Duodenal mucosa (tissue), 2 donors: ENCODE measurements at regions not wholly inside any gene's neighbourhood (a gene's known extent, or its start where the extent isn't known, plus 50 kb on each side); places are given as distances from the start of the nearest gene placed in this dataset.

Experiments
- H3K27ac ChIP-seq: one replicate; pipeline ENCODE4 v1.7.0; 2013; ENCODE audit warnings: low read depth, low read length
- H3K27me3 ChIP-seq, 2 donors: one replicate each; pipeline ENCODE4 v1.7.0; 2013; ENCODE audit warnings: low read length in 2 of 2, control low read depth in 1 of 2; ENCODE audit not compliant: insufficient read depth in 2 of 2, control insufficient read depth in 1 of 2
- H3K36me3 ChIP-seq, 2 donors: one replicate each; pipeline ENCODE4 v1.7.0; 2013; ENCODE audit warnings: low read length in 2 of 2, control low read depth in 1 of 2; ENCODE audit not compliant: insufficient read depth in 2 of 2, control insufficient read depth in 1 of 2
- H3K4me1 ChIP-seq, 2 donors: one replicate each; pipeline ENCODE4 v1.7.0; 2013; ENCODE audit warnings: low read length in 2 of 2, control low read depth in 1 of 2; ENCODE audit not compliant: insufficient read depth in 2 of 2, control insufficient read depth in 1 of 2
- H3K4me3 ChIP-seq, 2 donors: one replicate each; pipeline ENCODE4 v1.7.0; 2013; ENCODE audit warnings: low read length in 2 of 2, low read depth in 1 of 2
- H3K9ac ChIP-seq, 2 donors: one replicate each; pipeline ENCODE4 v1.7.0; 2013; ENCODE audit warnings: low read length in 2 of 2, low read depth in 1 of 2
- H3K9me3 ChIP-seq, 2 donors: one replicate each; pipeline ENCODE4 v1.7.0; 2013; ENCODE audit warnings: low read length in 2 of 2, control low read depth in 1 of 2; ENCODE audit not compliant: control insufficient read depth in 1 of 2

GRCh38 chr2:52658598-52658997, 1109.0 kb upstream of the CHAC2 start:
- H3K9me3 ChIP-seq: peaks cover 2 to 7% of the 10 kb centered on the region in 2 donors
- no peaks in the 10 kb centered on the region for H3K27me3 ChIP-seq
- no peaks in the 10 kb centered on the region for H3K4me1 ChIP-seq
- H3K4me3 ChIP-seq: no peak overlapping the region
- no peaks in the 10 kb centered on the region for H3K36me3 ChIP-seq
- no peak overlapping the region for H3K9ac ChIP-seq
- H3K27ac ChIP-seq: no peak overlapping the region

DNA sequence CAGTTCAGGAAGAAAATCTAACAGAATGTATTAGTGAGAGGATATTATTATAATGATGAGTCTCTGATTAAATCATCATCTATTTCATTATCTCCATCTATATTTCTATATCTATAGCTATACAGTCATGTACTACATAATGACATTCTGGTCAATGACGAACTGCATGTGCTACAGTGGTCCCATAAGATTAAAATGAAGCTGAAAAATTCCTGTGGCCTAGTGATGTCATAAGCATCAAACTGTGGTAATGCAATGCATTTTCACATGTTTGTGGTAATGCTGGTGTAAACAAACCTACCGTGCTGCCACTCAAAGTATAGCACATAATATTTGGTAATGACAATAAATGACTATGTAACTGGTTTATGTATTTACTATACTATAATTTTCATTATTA, 1127.9 kb upstream of the CHAC2 start:
- no peak overlapping the region for H3K4me3 ChIP-seq
- H3K9me3 ChIP-seq: peaks cover 0 to 5% of the 10 kb centered on the region in 2 donors
- H3K27me3 ChIP-seq: no peaks in the 10 kb centered on the region
- H3K9ac ChIP-seq: no peak overlapping the region
- H3K4me1 ChIP-seq: no peaks in the 10 kb centered on the region
- no peak overlapping the region for H3K27ac ChIP-seq
- H3K36me3 ChIP-seq: no peaks in the 10 kb centered on the region

GRCh38 chr2:52632543-52632942, 1135.1 kb upstream of the CHAC2 start:
- Histone ChIP-seq H3K9me3 (peaks cover 3 to 4% of the 10 kb centered on the region in 2 donors), H3K27me3 (no peaks in the 10 kb centered on the region), H3K27ac (no peak overlapping the region), H3K4me3 (no peak overlapping the region), H3K9ac (no peak overlapping the region), H3K36me3 (no peaks in the 10 kb centered on the region), H3K4me1 (no peaks in the 10 kb centered on the region)

DNA sequence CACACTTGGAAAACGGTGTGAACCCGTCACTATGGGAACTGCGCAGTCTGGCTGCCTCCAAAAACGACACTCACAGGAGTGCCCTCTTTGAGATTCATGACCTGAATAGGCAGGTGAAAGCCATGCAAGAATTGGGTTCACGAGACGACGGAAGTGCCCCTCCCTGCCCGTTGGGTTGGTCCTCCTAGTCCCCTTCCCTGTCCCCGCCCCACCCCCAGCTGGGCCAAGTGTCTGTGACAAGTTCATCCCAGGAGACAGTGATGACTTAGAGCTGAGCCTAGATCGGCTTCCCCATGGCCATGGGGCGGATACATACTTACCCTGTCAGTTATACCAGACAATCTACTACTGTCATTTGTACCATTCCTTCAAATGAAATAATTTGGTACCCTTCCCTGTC, 1137.7 kb upstream of the CHAC2 start:
- Histone ChIP-seq H3K4me3 (no peak overlapping the region), H3K27ac (no peak overlapping the region), H3K27me3 (no peaks in the 10 kb centered on the region), H3K36me3 (no peaks in the 10 kb centered on the region), H3K9ac (no peak overlapping the region), H3K4me1 (no peaks in the 10 kb centered on the region), H3K9me3 (peaks cover 3 to 4% of the 10 kb centered on the region in 2 donors)

DNA sequence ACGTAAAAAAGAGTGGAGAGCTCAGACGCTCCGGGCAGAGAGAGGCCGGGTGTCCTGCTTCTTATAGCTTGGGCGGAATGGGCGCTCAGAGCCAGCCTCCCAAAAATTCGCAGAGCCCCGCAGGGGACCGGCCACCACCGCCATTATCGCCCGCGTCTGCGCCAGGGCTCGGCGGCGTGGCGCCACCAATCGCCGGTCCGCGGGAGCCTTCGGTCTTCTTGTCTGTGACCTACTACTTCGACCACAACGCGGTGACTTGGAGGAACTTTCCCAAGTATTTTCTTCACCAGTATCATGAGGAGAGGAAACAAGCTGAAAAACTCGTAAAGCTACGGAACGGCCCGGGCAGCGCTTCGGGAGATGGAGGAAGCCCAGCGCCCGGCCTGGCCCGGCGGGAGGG, 1138.1 kb upstream of the CHAC2 start:
- Histone ChIP-seq H3K4me3 (no peak overlapping the region), H3K27ac (no peak overlapping the region), H3K9ac (no peak overlapping the region)

DNA sequence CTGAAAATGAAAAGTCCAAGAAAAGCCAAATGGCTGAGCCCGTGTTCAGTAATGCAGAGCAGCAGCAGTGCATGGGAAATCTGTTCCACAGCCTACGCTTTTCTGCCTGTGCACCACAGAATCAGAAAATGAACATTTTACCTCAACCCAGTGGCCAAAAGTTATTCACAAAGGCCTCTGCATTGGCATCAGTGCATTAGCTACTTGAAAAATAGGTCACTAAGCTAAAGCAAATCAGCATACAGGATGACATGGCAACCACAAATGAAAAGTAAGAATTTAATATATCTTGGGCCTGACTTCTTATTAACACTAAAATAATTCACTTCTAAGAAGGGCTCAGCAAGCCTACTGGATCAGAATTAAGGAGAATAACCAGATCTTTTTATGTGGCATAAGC, 1145.3 kb upstream of the CHAC2 start:
- Histone ChIP-seq H3K9ac (no peak overlapping the region), H3K36me3 (no peaks in the 10 kb centered on the region), H3K27me3 (no peaks in the 10 kb centered on the region), H3K9me3 (no peaks in the 10 kb centered on the region), H3K4me1 (no peaks in the 10 kb centered on the region), H3K27ac (no peak overlapping the region), H3K4me3 (no peak overlapping the region)

More for the DNA sequence above, 1138.1 kb upstream of the CHAC2 start:
- no peaks in the 10 kb centered on the region for H3K4me1 ChIP-seq
- H3K36me3 ChIP-seq: no peaks in the 10 kb centered on the region
- H3K27me3 ChIP-seq: no peaks in the 10 kb centered on the region
- H3K9me3 ChIP-seq: peaks cover 3 to 4% of the 10 kb centered on the region in 2 donors

DNA sequence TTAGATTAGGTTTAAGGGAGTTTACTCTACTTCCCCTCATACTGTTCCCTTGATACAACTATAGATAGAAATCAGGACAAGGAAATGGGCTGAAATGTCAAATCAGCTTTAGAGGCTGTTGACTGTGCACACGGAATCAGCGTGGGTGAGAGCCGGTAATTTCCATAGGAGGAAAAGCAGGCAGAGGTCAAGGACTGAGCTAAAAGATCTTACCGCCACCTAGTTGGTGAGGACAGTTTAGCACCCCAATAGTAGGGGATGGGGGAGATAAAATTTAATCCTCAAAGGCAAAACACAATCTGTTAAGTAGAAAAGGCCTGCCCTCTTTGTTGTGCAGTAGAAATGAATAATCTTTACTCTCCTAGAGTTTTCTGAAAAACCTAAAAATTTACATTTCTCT, 1154.5 kb upstream of the CHAC2 start:
- Histone ChIP-seq H3K4me3 (no peak overlapping the region), H3K27me3 (no peaks in the 10 kb centered on the region), H3K4me1 (no peaks in the 10 kb centered on the region), H3K9me3 (peaks cover 0 to 10% of the 10 kb centered on the region in 2 donors), H3K9ac (no peak overlapping the region), H3K27ac (no peak overlapping the region), H3K36me3 (no peaks in the 10 kb centered on the region)

DNA sequence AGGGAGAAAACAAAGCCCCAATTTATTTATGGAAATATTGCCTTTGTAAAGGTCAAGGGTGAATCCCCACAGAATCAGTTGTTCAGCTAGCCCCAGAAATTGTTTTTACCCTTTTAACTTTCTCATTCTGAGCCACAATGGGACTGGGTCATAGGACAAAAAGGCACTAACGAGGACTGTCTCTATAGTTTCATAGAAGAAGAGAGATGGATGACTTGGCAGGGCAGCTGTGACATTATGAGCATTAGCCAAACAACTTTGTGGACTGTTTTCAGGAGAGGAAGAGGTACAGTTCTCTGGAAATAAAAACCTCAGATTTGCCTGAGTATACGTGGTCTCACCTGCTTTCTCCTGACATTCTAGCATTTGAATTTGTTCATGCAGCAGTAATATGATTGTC, 1155.8 kb upstream of the CHAC2 start:
- Histone ChIP-seq H3K27me3 (no peaks in the 10 kb centered on the region), H3K9me3 (peaks cover 0 to 10% of the 10 kb centered on the region in 2 donors), H3K4me3 (no peak overlapping the region), H3K9ac (no peak overlapping the region), H3K27ac (no peak overlapping the region), H3K4me1 (no peaks in the 10 kb centered on the region), H3K36me3 (no peaks in the 10 kb centered on the region)

DNA sequence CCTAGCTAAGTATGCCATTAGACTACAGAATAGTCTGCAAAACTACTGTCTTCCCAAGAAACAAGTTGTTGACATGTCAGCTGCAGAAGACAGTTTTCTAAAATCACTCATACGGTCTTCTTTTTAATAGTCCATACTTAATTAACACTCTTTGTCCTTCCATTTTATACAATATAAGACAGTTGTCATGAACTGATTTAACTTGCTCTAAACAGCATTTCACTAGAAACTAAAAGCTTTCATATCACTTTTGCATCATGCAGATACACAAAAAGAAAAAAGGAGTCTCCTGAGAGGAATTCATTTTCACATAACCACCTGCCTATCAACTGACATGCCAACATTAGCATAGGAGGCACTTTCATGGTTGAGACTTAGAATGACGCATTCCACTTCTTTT, 1159.6 kb upstream of the CHAC2 start:
- Histone ChIP-seq H3K36me3 (no peaks in the 10 kb centered on the region), H3K9me3 (peaks cover 0 to 3% of the 10 kb centered on the region in 2 donors), H3K9ac (no peak overlapping the region), H3K27ac (no peak overlapping the region), H3K4me1 (no peaks in the 10 kb centered on the region), H3K27me3 (no peaks in the 10 kb centered on the region), H3K4me3 (no peak overlapping the region)

DNA sequence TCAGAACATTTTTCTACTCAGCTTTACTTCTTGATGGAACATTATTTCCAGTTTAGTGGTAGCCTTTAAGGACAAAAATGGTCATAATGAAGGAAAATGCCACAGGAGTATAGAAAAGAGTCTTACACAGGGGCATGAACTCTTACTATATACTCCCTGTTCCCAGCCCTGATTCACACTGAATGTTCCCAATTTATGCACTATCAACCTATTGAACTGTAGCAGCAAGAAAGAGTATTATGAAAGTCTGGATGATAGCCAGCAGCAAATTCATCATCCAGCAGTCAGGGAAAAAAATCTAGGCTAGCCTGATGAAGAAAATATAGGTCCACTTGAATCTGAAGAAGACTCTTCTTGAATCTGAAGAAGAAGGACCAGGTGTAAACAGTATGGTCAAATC, 1170.3 kb upstream of the CHAC2 start:
- no peak overlapping the region for H3K27ac ChIP-seq
- H3K4me1 ChIP-seq: no peaks in the 10 kb centered on the region
- H3K9me3 ChIP-seq: peaks cover under 1 to 5% of the 10 kb centered on the region in 2 donors
- H3K36me3 ChIP-seq: no peaks in the 10 kb centered on the region
- no peaks in the 10 kb centered on the region for H3K27me3 ChIP-seq
- H3K4me3 ChIP-seq: no peak overlapping the region
- no peak overlapping the region for H3K9ac ChIP-seq

GRCh38 chr2:52594026-52594425, 1173.6 kb upstream of the CHAC2 start:
- Histone ChIP-seq H3K9me3 (peaks cover 3 to 6% of the 10 kb centered on the region in 2 donors), H3K9ac (no peak overlapping the region), H3K27me3 (no peaks in the 10 kb centered on the region), H3K27ac (no peak overlapping the region), H3K4me1 (no peaks in the 10 kb centered on the region), H3K4me3 (no peak overlapping the region), H3K36me3 (no peaks in the 10 kb centered on the region)
